OCI-M1 (cell line): ENCODE measurements at regions not wholly inside any gene's neighbourhood (a gene's known extent, or its start where the extent isn't known, plus 50 kb on each side); places are given as distances from the start of the nearest gene placed in this dataset.

Experiments
- DNase-seq: peaks from one replicate; lab custom pipeline; 2025; lab: John Stamatoyannopoulos, UW

DNA sequence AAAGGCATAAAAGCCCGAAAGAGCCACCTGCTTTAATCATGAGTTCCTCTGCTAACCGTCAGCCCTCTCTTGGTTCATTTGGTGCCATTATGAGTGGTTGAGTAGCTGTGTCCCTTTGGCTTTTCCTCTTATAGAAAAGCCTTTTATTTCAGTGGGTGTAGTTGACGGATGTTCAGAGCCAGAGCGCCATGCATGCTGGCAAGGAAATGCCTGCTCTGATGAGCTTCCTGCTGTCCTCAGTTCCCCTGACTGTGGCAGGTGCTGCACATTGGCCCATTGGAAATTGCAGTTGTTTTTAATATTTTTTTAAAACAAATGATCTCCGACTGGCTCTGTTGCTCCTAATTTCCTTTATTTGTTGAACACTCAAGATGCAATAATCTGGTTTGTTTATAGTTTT lies 77.3 kb upstream of the LIMCH1 start:
- DNase-seq: no peak

DNA sequence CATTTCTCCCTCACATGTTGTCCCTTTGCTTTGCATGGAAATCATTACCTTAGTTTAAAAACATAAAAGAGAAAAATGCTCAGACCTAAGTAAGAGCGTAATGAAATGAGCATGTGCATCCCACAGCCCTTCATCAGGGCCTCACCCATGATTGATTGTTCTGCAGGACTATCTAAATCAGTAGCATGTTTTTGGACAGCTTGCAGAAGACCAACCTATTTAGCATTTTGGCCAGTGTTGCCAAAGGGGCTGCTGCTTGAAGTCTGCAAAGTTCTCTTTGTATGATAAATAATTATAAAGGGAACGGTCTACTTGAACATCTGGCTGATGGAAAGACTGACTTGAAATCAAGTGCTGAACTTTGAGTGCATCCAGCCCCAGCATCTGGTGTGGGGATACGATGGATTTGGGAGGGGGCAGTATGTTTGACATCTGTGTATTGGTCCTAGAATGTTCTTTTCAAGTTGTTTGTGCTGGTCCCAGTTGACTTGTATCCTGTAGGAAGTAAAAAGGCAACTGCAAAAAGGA lies 76.1 kb upstream of the LIMCH1 start:
- DNase-seq: no peak

DNA sequence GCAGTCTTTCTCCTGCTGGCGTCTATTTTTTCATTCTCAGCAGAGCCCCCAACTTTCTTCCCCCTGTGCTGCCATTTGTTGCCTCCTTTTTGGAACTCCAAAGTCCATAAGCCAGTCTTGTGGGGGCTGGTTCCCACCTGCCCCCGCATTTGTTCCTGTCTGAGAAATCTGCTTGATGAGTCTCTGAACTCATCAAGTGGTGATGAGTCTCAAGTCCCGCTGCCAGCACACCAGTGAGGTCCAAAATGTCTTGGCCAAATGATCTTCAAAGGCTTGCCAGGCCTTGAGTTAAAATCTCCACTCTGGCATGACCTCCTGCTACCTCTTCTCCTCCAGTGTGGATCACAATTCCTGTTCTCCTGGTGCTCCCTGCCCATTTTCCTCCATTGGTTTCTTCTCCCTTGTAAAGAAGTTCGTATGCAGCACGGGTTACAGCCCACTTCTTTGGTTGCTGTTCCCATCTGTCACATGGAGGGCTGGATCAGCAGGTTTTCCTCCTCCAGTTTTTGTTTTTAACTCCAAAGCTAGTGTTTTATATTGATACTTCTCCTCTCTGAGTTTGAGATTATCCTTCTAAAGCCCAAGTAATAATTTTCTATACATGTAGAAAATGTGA lies 72.7 kb upstream of the LIMCH1 start:
- no peak for DNase-seq

DNA sequence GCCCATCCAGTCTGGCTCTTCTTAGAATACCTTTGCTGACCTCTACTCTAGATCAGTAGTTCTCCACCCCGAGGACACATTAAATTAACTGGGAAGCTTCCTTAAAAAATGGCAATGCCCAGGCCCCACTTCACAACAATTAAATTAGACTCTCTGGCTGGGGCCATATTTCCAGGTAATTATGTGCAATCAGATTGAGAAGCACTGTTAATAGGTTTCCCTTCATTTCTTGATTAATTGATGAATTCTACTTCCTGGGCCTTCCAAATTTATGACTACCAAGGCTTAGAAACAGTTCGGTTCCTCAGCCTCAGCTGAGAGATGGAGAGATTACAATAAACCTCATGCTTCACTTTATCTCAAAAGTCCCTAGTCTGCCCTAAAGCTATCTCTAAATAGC lies 71.7 kb upstream of the LIMCH1 start:
- DNase-seq: no peak

DNA sequence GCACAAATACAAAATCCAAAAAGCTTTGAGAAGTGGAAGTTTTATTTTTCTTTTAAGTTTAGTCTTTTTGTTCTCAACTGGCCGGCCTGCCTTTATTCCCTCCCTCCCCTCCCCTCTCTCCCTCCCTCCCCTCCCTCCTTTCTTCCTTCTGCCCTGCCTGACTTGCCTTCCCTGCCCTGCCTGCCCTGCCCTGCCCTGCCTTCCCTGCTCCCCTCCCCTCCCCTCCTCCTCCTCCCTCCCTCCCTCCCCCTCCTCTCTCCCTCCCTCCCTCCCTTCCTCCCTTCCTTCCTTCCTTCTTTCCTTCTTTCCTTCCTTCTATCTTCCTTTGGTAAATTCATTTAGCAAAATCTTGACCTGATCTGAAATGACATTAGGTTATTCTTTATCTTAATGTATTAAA lies 69.8 kb upstream of the LIMCH1 start:
- DNase-seq: no peak

DNA sequence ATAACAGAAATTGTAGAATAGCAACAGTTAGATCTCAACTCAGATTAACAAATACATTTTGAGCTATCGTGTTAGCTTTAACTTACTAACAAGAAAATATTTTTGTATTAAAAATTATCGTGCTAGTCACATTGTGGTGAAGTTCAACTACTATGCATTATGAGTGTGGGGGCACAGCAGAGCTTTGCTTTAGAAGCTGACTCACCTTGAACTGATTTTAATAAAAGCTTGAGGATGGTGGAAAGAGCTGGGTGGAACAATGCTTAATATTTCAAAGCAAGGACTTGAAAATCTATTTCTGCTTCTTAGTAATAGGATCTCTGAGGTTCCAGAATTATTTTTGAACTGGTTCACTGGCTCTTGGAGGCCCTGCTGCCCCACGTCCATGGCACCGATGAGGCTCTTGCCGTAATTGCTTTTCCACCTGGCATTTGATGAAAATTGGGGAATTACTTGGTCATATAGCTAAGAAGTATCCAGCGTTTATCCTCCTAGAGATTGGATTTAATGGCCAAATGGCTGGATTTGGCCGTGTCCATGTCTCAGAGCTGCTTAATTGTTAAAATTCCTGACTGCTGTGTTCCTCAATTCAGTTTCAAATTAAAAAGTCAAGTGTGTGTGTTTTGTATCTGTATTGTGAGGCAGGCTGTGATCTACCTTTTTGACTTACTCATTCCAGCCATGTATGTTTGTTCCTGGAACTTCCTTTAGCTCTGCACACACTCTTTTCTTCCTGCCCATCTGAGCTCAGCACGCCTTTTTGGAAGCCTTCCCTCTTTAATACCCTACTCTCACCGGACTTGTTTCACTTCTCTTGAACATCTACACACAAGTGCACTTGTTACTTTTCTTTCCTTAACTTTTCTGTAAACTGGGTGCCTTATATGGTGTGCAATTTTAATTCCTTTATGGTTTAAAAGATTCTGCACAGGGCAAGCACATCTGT lies 66.6 kb upstream of the LIMCH1 start:
- DNase-seq: no peak

DNA sequence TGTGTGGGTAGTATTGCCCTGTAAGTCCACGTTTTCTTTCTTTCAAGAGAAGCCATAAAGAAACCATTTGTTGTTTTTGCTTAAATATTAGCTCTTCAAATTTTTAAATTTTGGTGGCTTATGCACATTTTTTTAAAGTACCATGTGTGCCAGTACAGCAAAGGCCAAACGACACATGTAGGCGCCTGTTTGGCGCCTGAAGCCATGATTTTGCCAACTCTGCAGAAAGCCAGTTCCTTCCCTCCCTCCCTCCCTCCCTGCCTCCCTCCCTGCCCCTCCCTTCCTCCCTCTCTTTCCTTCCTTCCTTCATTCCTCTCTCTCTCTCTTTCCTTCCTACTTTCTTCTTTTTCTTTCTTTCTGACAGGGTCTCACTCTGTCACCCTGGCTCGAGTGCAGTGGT lies 65.9 kb upstream of the LIMCH1 start:
- no peak for DNase-seq

DNA sequence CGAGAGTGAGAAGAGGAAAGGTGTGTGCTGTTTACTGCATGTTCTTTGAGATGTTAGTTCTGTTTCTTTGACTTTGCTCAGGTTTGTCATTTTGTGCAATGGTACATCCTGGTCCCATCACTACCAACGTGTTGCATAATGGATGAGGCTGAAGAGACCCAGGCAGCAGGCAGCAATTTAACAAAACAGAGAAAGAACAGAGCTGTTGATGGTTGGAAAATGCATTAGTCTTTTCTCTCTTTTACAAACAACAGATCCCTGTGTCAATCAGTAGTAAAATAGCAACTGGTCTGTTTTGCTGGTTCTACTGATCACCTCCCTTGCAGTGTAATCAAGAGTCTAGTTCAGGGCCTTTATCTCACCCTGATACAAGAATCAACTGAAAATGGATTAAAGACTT lies 64.8 kb upstream of the LIMCH1 start:
- no peak for DNase-seq

DNA sequence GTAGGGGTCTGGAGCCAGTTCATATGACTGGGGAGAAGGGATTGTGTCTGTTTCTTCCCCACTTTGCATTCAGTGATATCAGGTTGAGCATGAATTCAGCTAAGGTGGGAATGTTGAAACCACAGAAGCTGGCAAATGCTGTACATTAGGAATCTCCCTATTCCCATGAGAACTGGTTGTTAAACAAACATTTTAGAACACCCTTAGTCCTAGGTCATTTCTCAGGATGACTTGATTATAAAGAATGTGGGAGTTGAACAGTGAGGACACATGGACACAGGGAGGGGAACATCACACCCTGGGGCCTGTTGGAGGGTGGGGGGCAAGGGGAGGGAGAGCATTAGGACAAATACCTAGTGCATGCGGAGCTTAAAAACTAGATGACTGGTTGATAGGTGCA lies 62.6 kb upstream of the LIMCH1 start:
- DNase-seq: no peak

DNA sequence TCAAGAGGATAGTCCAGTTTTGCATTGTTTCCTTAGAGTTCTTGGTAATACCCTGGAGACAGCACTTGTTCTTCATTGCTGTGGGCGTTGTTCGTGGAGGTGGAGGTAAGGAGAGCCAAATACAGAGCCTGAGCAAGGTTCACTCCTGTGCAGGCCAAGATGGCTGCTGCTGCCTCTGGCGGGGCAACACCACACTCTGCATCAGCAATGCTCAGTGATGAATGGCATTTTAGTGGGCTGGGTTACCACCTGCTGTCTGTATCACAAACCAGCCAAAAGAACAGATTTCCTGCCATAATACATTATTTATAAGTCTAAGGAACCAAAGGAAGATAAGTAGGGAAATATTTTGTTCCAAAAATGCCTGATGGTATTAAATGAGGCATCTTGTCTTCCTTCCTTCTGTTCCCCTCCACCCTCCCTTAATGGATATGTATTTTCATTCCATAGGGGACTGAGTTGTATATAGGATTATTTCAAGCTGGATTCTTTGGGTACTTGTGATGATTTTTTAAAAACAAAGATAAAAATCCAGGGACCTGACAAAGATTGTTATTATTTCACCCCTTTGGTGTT lies 61.6 kb upstream of the LIMCH1 start:
- DNase-seq: no peak

DNA sequence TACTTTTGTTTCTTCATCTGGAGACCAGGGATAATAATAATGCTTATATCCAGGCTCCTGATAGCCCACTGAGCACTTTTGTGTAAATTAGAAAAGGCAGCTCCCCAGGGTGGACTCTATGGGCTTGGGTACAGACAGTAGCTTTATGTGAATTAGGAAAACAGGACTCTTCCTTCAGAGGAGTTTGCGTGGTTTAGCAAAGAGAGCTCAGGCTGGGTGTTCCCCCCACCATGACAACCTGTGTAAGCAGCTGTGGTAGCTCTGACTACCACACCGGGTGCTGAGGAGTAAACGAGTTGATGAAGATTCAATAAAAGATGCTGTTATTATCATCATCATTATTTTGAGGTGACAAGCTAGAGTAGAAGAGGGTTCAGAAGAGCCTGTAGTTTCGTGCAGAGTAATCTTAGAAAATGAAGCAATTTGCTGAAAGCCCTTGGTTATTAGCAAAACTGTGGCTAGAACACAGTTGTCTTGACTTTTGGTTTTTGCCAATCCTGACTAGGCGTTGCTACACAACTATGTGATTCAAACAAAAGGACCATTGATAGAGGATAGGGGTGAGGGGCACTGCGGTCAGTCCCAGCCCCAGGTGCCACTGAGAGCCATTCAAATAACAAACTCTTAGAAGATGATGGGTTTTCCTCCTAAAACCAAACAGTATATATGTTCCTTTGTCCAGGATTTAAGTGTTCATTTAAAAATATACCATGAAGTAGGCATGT lies 60.6 kb upstream of the LIMCH1 start:
- no peak for DNase-seq

DNA sequence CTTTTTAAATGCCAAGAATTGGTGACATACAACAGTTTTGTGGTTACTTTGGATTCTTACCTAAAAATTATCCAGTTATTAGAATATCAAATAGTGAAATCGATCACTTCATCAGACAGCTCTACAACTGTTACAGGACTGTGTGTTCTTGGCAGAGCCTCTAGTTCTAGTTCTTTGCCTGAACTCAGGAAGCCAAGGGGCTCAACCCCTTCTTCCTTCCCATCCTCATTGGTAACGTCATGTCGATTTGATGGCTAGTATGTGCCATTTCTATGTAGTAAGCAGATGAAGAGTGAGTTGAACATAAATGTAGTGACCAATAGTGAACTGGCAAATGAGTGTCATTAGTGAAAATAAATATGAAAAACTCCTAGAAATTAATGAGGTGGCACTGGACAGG lies 59.4 kb upstream of the LIMCH1 start:
- DNase-seq: no peak

DNA sequence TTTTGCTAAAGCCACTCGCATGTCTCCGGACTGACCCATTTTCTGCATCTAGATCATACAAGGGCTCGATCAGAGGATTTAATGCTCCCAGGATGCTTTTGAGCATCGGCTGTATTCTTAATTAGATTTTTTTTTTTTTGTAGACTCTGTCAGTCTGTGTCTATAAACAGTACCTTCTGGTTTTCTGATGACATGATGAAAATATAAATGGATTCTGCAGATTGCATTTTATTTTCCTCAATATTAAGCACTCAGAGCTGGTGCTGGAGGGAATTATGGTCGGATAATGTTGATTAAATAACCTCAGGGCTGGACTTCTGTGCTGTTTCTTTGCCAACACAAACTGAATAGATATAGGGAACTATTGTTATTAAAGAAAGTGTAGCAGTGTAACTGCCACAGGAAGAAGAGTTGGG lies 57.1 kb upstream of the LIMCH1 start:
- DNase-seq: no peak

DNA sequence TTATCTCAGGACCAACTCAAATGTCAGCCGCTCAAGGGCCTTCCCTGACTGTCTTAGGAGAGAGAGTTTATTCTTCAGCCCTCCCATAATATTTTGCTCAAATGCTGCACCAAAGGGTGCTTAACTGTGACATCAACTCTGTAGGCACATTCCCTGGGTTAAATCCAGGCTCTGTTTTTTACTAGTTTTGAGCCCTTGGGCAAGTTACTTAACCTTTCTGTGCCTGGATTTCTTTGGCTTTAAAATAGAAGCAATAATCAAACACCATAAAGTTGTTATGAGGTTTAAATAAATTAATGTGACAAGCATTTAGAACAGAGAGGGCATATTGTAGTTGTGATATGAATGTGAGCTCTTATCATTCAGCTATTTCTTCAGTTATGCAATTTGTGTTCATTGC lies 54.2 kb upstream of the LIMCH1 start:
- no peak for DNase-seq

DNA sequence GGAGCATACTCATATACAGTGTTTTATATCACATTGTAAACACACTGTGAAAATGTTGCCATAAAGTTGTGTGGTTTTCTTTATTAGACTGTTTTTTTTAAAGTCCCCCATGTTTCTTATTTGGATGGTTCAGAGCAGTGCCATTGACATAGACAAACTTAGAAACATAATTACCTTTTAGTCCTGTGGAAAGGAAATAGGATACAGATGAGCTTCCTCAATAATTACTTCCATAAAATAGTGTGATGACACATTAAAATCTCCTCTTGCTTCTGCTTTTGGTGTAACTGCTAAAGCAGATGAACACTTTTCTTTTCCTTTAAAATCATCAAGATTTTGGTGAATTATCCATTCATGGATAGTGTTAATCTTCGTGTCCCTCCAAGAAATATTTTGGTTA lies 52.9 kb upstream of the LIMCH1 start:
- no peak for DNase-seq

DNA sequence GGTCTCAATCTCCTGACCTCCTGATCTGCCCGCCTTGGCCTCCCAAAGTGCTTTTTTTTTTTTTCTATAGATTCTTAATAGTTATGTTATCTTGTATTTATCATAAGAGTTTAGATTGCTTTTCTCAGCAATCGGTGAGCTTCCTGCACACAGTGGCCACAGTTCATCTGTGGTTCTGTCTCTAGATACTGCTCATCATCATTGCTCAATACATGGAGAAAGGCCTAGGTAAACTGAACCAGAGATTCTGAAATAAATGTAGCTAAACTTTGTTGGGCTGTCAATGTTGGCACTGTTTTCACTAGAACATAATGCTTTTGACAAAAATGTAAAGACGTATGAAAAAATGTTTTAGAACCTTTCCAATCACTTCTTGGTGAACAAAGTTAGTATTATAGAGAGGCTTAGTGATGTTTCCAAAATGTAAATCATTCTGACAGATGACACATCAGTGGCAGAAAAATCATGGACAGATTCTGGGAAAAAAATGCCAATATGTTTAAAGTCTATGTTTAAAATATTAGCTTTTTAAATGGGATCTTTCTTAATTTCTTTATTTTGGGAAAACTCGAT lies 50.0 kb upstream of the LIMCH1 start:
- no peak for DNase-seq
